ENCODE measurements at regions not wholly inside any gene's neighbourhood (a gene's known extent, or its start where the extent isn't known, plus 50 kb on each side); places are given as distances from the start of the nearest gene placed in this dataset.

- H3K36me3 ChIP-seq = no peaks in the 10 kb centered on the region
- peaks cover 18% of the 10 kb centered on the region for H3K4me1 ChIP-seq
- H3K4me3 ChIP-seq = no peak overlapping the region
- ATAC-seq (no peak), DNase-seq (no peak)
- TF ChIP-seq CTCF (IDR thresholded peaks at IDR 0.05) = no peak
- intact Hi-C loops (cut with DNase I) = no loop called here
- no peaks in the 10 kb centered on the region for H3K9me3 ChIP-seq
- no peak overlapping the region for H3K27ac ChIP-seq
- no peaks in the 10 kb centered on the region for H3K27me3 ChIP-seq
Measured at GRCh38 chr5:61279725-61280124, 52.3 kb upstream of the ZSWIM6 start.

- Histone ChIP-seq H3K4me3 (no peak overlapping the region), H3K27me3 (no peaks in the 10 kb centered on the region), H3K36me3 (no peaks in the 10 kb centered on the region), H3K27ac (no peak overlapping the region), H3K4me1 (peaks cover 13% of the 10 kb centered on the region), H3K9me3 (no peaks in the 10 kb centered on the region)
- ATAC-seq (peak; percentile 7), DNase-seq (no peak)
- TF ChIP-seq CTCF (IDR thresholded peaks at IDR 0.05) = no peak
- intact Hi-C loops (cut with DNase I) = no loop called here
Measured at GRCh38 chr5:61280205-61280604, 51.9 kb upstream of the ZSWIM6 start.

- no peaks in the 10 kb centered on the region for H3K27me3 ChIP-seq
- no peaks in the 10 kb centered on the region for H3K9me3 ChIP-seq
- DNase-seq (peak; percentile 69), ATAC-seq (no peak)
- intact Hi-C loops (cut with DNase I) = no loop called here
- no peak for TF ChIP-seq CTCF (IDR thresholded peaks at IDR 0.05)
- H3K27ac ChIP-seq = no peak overlapping the region
- no peaks in the 10 kb centered on the region for H3K36me3 ChIP-seq
- peaks cover 11% of the 10 kb centered on the region for H3K4me1 ChIP-seq
- H3K4me3 ChIP-seq = no peak overlapping the region
Measured at GRCh38 chr5:61280761-61281427, 51.2 kb upstream of the ZSWIM6 start.

GRCh38 chr5:61281686-61282085 is 50.4 kb upstream of the ZSWIM6 start:
- H3K27me3 ChIP-seq = no peaks in the 10 kb centered on the region
- peaks cover 11% of the 10 kb centered on the region for H3K4me1 ChIP-seq
- H3K9me3 ChIP-seq = no peaks in the 10 kb centered on the region
- ATAC-seq (no peak), DNase-seq (no peak)
- H3K36me3 ChIP-seq = no peaks in the 10 kb centered on the region
- no peak for TF ChIP-seq CTCF (IDR thresholded peaks at IDR 0.05)
- no peak overlapping the region for H3K4me3 ChIP-seq
- intact Hi-C loops (cut with DNase I) = no loop called here
- H3K27ac ChIP-seq = no peak overlapping the region

Data from upper lobe of right lung (tissue), 1 donor.